WTC11 (cell line): ENCODE measurements at regions not wholly inside any gene's neighbourhood (a gene's known extent, or its start where the extent isn't known, plus 50 kb on each side); places are given as distances from the start of the nearest gene placed in this dataset.

ENCODE experiments used
- ARID4B ChIP-seq: sonication (generic); formaldehyde crosslinking; IDR thresholded peaks from 2 replicates; pipeline ENCODE4 v1.8.0; 2023; ENCODE audit warnings: missing genetic modification reagents, mild to moderate bottlenecking, borderline replicate concordance
- FOXK1 ChIP-seq: sonication (generic); formaldehyde crosslinking; IDR thresholded peaks from 2 replicates; pipeline ENCODE4 v1.8.0; 2022; ENCODE audit warnings: mild to moderate bottlenecking, moderate library complexity, missing genetic modification reagents
- MAX ChIP-seq: sonication (generic); formaldehyde crosslinking; IDR thresholded peaks from 2 replicates; pipeline ENCODE4 v1.8.0; 2022; ENCODE audit warnings: mild to moderate bottlenecking, missing genetic modification reagents
- OVOL2 ChIP-seq: fragments of 250-450 bp; sonication (Bioruptor Pico); IDR thresholded peaks from 2 replicates; pipeline ENCODE4 v1.9.0; 2021; ENCODE audit warnings: mild to moderate bottlenecking, borderline replicate concordance
- PREB ChIP-seq: sonication (generic); formaldehyde crosslinking; IDR thresholded peaks from 2 replicates; pipeline ENCODE4 v1.8.1; 2022; ENCODE audit warnings: mild to moderate bottlenecking, missing genetic modification reagents, moderate library complexity, borderline replicate concordance
- SMAD4 ChIP-seq: sonication (generic); formaldehyde crosslinking; IDR thresholded peaks from 2 replicates; pipeline ENCODE4 v1.8.0; 2022; ENCODE audit warnings: mild to moderate bottlenecking, missing genetic modification reagents
- SP1 ChIP-seq: sonication (generic); formaldehyde crosslinking; conservative IDR thresholded peaks from 2 replicates; pipeline ENCODE4 v1.8.1; 2022; ENCODE audit warnings: missing genetic modification reagents
- TCF7 ChIP-seq: sonication (generic); formaldehyde crosslinking; IDR thresholded peaks from 2 replicates; pipeline ENCODE4 v1.8.0; 2022; ENCODE audit warnings: mild to moderate bottlenecking, low read depth, missing genetic modification reagents, moderate library complexity
- ZBTB43 ChIP-seq: sonication (generic); formaldehyde crosslinking; IDR thresholded peaks from 2 replicates; pipeline ENCODE4 v1.8.1; 2023; ENCODE audit warnings: mild to moderate bottlenecking, missing genetic modification reagents
- TF ChIP-seq, protein P1 (sequence below): fragments of 200-600 bp; IDR thresholded peaks from 2 replicates; pipeline ENCODE4 v1.8.0; 2022; ENCODE audit warnings: antibody characterized with exemption
- TF ChIP-seq, protein P2 (sequence below): sonication (generic); formaldehyde crosslinking; IDR thresholded peaks from 2 replicates; pipeline ENCODE4 v1.8.1; 2022; ENCODE audit warnings: low read depth, mild to moderate bottlenecking, moderate library complexity, missing genetic modification reagents, borderline replicate concordance
- TF ChIP-seq, protein P3 (sequence below): sonication (generic); formaldehyde crosslinking; IDR thresholded peaks from 2 replicates; pipeline ENCODE4 v1.8.0; 2023; ENCODE audit warnings: missing genetic modification reagents
- TF ChIP-seq, protein P4 (sequence below): sonication (generic); formaldehyde crosslinking; IDR thresholded peaks from 2 replicates; pipeline ENCODE4 v1.8.1; 2023; ENCODE audit warnings: mild to moderate bottlenecking, missing genetic modification reagents, moderate library complexity

GRCh38 chr2:207385903-207386302, 143.9 kb upstream of the CREB1 start:
- TF ChIP-seq, protein P1, sequence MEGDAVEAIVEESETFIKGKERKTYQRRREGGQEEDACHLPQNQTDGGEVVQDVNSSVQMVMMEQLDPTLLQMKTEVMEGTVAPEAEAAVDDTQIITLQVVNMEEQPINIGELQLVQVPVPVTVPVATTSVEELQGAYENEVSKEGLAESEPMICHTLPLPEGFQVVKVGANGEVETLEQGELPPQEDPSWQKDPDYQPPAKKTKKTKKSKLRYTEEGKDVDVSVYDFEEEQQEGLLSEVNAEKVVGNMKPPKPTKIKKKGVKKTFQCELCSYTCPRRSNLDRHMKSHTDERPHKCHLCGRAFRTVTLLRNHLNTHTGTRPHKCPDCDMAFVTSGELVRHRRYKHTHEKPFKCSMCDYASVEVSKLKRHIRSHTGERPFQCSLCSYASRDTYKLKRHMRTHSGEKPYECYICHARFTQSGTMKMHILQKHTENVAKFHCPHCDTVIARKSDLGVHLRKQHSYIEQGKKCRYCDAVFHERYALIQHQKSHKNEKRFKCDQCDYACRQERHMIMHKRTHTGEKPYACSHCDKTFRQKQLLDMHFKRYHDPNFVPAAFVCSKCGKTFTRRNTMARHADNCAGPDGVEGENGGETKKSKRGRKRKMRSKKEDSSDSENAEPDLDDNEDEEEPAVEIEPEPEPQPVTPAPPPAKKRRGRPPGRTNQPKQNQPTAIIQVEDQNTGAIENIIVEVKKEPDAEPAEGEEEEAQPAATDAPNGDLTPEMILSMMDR: no peak
- TF ChIP-seq SP1 (CRISPR knock-in tag) (no peak), MAX (CRISPR knock-in tag) (no peak), OVOL2 (CRISPR knock-in tag) (no peak), TCF7 (CRISPR knock-in tag) (no peak), ARID4B (CRISPR knock-in tag) (no peak), ZBTB43 (CRISPR knock-in tag) (no peak), SMAD4 (CRISPR knock-in tag) (no peak), FOXK1 (no peak), PREB (no peak)
- TF ChIP-seq, protein P2, sequence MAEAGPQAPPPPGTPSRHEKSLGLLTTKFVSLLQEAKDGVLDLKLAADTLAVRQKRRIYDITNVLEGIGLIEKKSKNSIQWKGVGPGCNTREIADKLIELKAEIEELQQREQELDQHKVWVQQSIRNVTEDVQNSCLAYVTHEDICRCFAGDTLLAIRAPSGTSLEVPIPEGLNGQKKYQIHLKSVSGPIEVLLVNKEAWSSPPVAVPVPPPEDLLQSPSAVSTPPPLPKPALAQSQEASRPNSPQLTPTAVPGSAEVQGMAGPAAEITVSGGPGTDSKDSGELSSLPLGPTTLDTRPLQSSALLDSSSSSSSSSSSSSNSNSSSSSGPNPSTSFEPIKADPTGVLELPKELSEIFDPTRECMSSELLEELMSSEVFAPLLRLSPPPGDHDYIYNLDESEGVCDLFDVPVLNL (CRISPR knock-in tag): no peak
- TF ChIP-seq, protein P3, sequence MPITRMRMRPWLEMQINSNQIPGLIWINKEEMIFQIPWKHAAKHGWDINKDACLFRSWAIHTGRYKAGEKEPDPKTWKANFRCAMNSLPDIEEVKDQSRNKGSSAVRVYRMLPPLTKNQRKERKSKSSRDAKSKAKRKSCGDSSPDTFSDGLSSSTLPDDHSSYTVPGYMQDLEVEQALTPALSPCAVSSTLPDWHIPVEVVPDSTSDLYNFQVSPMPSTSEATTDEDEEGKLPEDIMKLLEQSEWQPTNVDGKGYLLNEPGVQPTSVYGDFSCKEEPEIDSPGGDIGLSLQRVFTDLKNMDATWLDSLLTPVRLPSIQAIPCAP (CRISPR knock-in tag): no peak
- TF ChIP-seq, protein P4, sequence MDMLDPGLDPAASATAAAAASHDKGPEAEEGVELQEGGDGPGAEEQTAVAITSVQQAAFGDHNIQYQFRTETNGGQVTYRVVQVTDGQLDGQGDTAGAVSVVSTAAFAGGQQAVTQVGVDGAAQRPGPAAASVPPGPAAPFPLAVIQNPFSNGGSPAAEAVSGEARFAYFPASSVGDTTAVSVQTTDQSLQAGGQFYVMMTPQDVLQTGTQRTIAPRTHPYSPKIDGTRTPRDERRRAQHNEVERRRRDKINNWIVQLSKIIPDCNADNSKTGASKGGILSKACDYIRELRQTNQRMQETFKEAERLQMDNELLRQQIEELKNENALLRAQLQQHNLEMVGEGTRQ (CRISPR knock-in tag): no peak
